Esophagus mucosa (tissue), 1 donor: ENCODE measurements at regions not wholly inside any gene's neighbourhood (a gene's known extent, or its start where the extent isn't known, plus 50 kb on each side); places are given as distances from the start of the nearest gene placed in this dataset.
A peak's percentile ranks its signal among the peaks of the same experiment; 100 is the strongest.

Source experiments
- ATAC-seq: fragments of 200-7000 bp; cut with Tn5 transposase; one replicate; pipeline ENCODE4 v1.9.1; 2020
- donor health status: DM: yes; HTN: yes; CAD: no.

DNA sequence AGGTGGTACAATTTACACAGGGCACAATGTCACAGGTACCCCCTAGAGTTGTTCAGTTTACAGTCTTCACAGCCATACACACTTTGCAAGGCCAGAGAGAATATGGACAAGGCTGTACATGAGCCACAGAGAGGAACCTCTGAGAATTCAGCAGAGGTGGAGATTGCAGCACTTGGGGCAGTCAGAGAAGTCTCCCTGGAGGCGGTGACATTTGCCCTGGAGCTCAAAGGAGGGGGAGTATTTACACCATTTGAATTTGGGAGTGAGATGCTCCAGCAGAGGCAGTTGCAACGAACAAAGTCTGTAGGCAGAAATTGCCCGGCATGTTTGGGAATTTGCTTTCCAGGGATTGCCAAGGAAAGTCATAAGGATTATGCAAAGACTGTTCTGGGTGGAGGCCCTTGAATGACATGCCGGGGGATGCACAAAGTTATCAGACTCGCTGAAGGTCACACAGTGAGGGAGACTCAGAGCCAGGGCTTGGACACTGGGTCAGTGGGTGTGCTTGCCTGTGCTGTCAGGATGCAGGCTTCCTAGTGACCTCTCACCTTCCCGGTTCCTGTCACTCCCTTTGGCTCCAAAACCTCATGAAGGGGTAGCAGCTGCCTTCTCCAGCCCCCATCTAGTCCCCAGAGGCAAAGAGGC lies 160.7 kb upstream of the PCBD1 start:
- ATAC-seq = no peak

GRCh38 chr10:71049994-71050393 lies 161.6 kb upstream of the PCBD1 start:
- no peak for ATAC-seq

- peak; percentile 45 for ATAC-seq
These were observed 160.2 kb upstream of the UNC5B start for GRCh38 chr10:71052076-71052660.

- ATAC-seq = no peak
These were observed 159.7 kb upstream of the UNC5B start for GRCh38 chr10:71052708-71053107.

DNA sequence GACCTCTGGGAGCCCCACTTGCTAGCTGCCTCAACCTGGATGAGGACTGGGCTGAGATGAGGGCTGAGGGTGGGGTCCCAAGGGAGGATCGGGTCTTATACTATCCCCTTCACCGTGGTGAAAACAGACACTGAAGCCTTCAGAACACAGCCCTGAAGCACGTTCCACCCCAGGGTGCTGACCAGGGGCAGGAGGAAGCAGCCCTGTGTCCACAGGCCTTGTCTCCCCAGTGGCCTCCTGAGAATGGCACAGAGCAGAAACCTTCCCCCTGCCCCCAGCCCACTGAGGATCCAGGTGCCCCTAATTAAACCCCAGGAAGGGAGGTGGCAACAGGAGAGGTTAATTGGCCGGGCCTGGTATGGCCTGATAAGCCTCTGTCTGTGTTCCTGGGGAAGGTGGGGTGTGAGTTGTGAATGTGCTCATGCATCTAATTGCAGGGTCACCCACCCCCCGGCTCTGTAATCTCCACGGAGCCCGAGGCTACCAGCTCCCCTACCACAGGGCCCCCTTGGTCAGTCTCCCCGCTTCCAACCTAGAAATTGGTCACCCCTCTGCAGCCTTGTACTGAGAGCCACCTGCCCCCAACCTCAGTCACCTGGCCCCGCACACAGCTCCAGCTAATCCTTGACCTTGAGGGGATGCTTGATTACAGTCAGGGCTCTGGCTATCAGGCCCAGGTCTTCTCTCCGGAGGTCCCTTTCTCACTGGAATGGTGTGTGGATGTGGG lies 159.0 kb upstream of the UNC5B start:
- no peak for ATAC-seq

DNA sequence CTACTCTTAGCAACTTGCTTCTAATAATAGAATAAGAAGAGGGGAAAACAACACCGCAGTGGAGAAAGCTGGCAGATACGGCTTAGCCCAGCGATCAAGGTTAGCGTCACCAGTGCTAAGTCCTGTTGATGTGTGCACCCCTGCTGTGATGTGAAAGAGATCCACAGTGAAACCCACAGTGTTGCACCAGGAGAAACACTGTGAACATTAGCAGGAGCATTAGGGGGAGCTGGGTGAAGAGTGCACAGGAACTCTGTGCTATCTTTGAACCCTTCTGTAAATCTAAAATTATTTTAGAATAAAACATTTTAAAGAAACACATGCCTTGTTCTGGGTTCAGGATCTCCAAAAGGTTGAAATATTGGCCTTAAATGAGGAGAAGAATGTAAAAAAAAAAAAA lies 154.1 kb upstream of the UNC5B start:
- no peak for ATAC-seq

GRCh38 chr10:71059054-71059818 lies 153.1 kb upstream of the UNC5B start:
- no peak for ATAC-seq

DNA sequence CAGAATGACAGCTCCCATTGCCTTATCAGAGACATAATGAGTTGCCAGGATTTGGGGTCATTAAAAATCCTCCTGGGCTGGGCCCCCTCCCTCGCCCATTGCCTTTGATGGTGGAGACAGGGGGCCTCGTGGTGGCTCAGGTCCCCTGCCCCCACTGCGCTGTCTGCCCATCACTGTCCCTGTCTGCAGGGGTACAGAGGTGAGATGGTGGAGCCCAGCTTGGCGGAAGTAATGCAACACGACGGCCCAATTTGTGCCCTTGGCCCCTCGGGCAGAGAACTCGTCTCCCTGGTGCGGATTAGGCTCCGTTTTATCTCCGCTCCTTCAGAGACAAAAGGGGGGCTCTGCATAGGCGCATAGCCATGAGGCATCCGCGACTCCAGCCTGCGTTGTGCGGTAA lies 152.4 kb upstream of the UNC5B start:
- ATAC-seq = no peak

GRCh38 chr10:71060476-71061426 lies 151.6 kb upstream of the UNC5B start:
- no peak for ATAC-seq

- ATAC-seq = no peak
These were observed 150.9 kb upstream of the UNC5B start for GRCh38 chr10:71061472-71061871.

GRCh38 chr10:71062156-71062555 lies 150.2 kb upstream of the UNC5B start:
- ATAC-seq = no peak

GRCh38 chr10:71063401-71063800 lies 149.0 kb upstream of the UNC5B start:
- no peak for ATAC-seq

DNA sequence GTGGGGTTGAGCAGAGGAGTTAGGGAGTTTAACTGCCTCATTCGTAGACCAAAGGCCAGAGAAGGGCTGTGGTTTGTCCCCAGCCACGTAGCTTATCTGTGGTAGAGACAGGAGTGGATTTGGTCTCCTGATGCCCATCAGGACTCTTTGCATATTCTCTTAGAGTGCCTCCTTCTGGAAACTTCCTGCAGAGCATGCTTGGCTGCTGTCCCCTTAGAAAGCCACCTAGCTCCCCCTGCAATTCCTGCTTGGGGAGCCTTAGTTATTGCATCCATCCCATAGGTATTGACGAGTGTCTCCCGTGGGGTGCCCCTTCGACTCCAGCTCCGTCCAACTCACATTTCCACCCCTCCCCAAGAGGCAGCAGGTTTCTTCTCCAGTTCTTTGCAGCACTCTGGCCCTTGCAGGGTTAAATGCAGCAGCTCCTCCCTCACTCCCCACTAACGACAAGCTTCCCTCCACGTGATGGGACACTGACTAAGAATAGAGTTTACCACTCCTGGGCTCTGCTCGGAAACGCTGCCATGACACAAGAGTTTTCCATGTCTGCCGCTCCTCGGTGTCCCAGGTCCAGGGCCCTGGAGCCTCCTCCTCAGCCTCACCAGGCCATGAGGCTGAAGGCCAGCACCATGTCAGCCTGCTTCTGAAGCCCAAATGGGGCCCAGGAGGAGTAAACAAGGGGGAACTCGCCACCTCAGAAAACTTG lies 147.8 kb upstream of the UNC5B start:
- ATAC-seq = no peak

DNA sequence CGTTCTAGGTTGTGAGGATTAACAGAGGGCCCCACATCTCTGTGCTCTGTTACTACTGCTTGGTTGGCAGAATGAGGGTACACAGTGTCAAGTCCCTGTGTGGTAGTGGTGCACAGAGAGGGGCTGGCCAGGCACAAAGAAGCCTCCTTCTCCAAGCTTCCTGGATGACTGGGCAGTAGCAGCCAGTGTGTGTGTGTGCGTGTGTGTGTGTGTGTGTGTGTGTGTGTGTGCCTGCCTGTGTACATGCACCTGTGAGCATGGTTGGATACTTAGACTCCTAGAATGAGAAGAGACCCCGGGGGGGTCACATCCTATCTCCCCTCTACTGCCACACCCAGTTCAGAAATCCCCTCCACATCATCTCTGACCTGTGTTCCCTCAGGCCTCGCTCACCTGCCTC lies 146.7 kb upstream of the UNC5B start:
- ATAC-seq = no peak

DNA sequence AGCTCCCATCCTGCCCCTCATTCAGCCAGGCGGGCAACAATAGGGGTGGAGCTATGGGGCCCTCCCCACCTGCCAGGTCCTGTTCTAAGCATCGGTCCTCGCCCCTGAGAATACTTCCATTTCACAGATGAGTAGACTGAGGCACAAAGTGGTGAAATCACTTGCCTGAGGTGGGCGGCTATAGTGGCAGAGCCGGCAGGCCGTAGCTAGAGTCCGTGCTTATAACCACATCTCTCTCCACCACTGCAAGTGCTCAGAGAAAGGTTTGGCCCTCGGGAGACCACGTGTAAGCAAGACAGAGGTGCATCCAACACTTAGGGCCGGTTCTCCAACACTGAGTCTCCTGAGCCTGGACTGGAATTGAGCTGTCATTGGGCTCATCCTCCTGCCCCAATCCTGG lies 145.8 kb upstream of the UNC5B start:
- no peak for ATAC-seq

GRCh38 chr10:71067098-71067740 lies 145.2 kb upstream of the UNC5B start:
- no peak for ATAC-seq

DNA sequence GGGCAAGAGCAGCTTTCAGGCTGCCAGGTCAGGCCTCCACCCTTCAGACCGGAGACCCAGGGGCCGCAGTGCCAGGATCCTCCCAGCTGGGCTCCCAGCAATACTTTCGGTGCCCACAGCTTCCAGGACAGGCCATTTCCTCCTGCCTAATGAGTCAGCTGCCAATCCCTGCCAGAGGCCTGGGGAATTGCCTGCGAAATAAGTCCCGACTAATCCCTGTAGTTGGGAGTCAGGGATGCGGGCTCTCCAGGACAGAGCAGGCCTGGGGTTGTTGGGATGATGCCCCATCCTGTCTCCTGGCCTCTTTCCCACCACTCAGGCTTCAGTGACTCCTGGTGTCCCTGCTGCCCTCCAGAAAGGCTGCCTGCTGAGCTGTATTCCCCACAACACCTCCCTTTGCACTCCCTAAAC lies 143.5 kb upstream of the UNC5B start:
- ATAC-seq = peak; percentile 46

GRCh38 chr10:71069909-71070666 lies 142.3 kb upstream of the UNC5B start:
- no peak for ATAC-seq

DNA sequence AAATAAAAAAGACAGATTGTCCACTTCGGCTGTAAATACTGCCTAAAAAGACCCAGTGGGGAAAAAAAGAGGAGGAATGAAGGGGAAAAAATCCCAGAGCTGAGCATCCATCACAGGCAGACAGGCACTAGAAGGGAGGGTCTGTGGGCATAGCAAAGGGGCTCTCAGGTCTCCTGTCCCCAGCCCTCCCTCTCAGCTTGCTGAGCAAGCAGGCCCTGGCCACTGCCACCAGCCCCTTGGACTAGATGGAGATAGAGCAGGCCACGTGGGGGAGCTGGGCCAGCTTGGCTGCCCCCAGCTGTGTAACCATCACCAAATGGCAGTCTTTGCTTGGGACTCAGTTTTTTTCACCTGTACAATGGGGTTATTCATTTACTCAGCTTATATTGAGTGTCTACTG lies 141.6 kb upstream of the UNC5B start:
- no peak for ATAC-seq

DNA sequence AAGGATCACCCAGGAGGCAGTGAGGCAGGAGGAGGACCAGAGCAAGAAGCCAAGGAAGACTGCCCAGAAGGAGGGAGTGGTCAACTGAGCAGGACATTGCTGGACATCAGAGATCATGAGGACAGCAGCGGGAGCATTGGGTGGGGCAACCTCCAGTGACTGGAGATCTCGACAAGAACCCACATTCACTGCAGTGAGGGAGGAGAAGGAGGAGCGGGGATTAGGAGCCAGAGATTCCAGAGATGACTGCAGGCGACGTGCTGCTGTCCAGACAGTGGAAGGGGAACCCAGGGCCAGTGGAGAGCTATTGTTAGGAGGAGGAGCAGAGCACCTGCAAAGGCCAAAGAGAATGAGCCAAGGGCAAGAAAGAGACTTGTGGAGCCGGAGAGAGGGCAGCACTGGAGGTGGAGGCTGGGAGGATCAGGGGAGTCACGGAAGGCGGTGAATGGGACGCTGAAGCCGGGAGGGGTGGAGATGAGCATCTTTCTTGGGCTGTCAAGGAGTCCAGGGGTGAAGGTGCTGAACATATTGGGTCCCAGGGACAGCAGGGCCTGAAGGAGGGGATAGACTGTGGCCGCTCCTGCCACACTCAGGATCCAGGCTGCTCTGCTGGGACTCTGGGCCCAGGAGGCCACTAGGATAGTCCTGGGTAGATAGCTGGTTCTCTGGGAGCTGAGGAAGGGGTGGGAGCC lies 140.1 kb upstream of the UNC5B start:
- no peak for ATAC-seq
